ENCODE measurements at regions not wholly inside any gene's neighbourhood (a gene's known extent, or its start where the extent isn't known, plus 50 kb on each side); places are given as distances from the start of the nearest gene placed in this dataset.
"Not testable (repeated sequence)": the region's sequence is repeated elsewhere in the genome, so short reads cannot be mapped to it uniquely, and the experiment has no call there.

- Histone ChIP-seq H3K4me3 (ENCODE audit: control extremely low read depth in 1 of 5, extremely low read depth in 1 of 5, insufficient read depth in 1 of 5, low read depth in 2 of 5, low read length in 4 of 5) (no peak overlapping the region), H3K9me3 (ENCODE audit: control extremely low read depth in 1 of 3, control insufficient read depth in 2 of 3, insufficient read depth in 1 of 3, low read length in 2 of 3) (peaks cover 0 to 4% (median 3%) of the 10 kb centered on the region in 3 donors), H3K9ac (ENCODE audit: low read length) (no peak overlapping the region), H3K27ac (ENCODE audit: low read length in 2 of 2) (no peak overlapping the region), H3K4me1 (ENCODE audit: control insufficient read depth in 2 of 2, insufficient read depth in 2 of 2, low read length in 2 of 2) (no peaks in the 10 kb centered on the region), H3K4me2 (replicated peaks; ENCODE audit: low read depth, low read length, poor library complexity, severe bottlenecking) (no peak overlapping the region), H2AFZ (ENCODE audit: insufficient read depth, low read depth, low read length, poor library complexity, severe bottlenecking) (no peak overlapping the region), H3K27me3 (replicated peaks in 1 of 4; ENCODE audit: control extremely low read depth in 1 of 4, control insufficient read depth in 3 of 4, insufficient read depth in 4 of 4, low read length in 3 of 4) (no peaks in the 10 kb centered on the region), H3K36me3 (replicated peaks in 1 of 2; ENCODE audit: control extremely low read depth in 1 of 2, control insufficient read depth in 1 of 2, extremely low read depth in 1 of 2, insufficient read depth in 2 of 2, low read length in 1 of 2) (no peaks in the 10 kb centered on the region), H4K20me1 (ENCODE audit: control insufficient read depth, insufficient read depth, low read length, poor library complexity, severe bottlenecking) (no peaks in the 10 kb centered on the region), H3K79me2 (ENCODE audit: control insufficient read depth, insufficient read depth, low read length) (no peaks in the 10 kb centered on the region)
- DNase-seq (no peak), ATAC-seq (ENCODE audit: low read depth) (no peak)
- Mint-ChIP-seq H3K27me3 (no peaks in the 10 kb centered on the region), H3K27ac (no peak overlapping the region), H3K4me3 (no peak overlapping the region), H3K4me1 (no peaks in the 10 kb centered on the region), H3K9me3 (ENCODE audit: insufficient read depth) (peaks cover 12% of the 10 kb centered on the region)
- ChIA-PET POLR2A (no interaction called here), CTCF (no interaction called here)
- TF ChIP-seq EZH2 (IDR thresholded peaks at IDR 0.05; ENCODE audit: borderline replicate concordance, insufficient read depth, low read depth, low read length, poor library complexity, severe bottlenecking): no peak
- TF ChIP-seq CTCF (IDR thresholded peaks at IDR 0.05): no peak
- intact Hi-C loops (cut with micrococcal nuclease): no loop called here
- no CpG with 5 or more reads among the region's 1 CpG for WGBS (ENCODE audit: insufficient coverage)
Measured at GRCh38 chr5:163310997-163311396, 126.4 kb upstream of the CCNG1 start.

GRCh38 chr5:163312598-163312997 is 124.8 kb upstream of the CCNG1 start:
- Histone ChIP-seq H3K9ac (ENCODE audit: low read length) (no peak overlapping the region), H3K27ac (ENCODE audit: low read length in 2 of 2) (no peak overlapping the region), H3K79me2 (ENCODE audit: control insufficient read depth, insufficient read depth, low read length) (no peaks in the 10 kb centered on the region), H2AFZ (ENCODE audit: insufficient read depth, low read depth, low read length, poor library complexity, severe bottlenecking) (no peak overlapping the region), H3K4me1 (ENCODE audit: control insufficient read depth in 2 of 2, insufficient read depth in 2 of 2, low read length in 2 of 2) (no peaks in the 10 kb centered on the region), H3K36me3 (replicated peaks in 1 of 2; ENCODE audit: control extremely low read depth in 1 of 2, control insufficient read depth in 1 of 2, extremely low read depth in 1 of 2, insufficient read depth in 2 of 2, low read length in 1 of 2) (no peaks in the 10 kb centered on the region), H3K9me3 (ENCODE audit: control extremely low read depth in 1 of 3, control insufficient read depth in 2 of 3, insufficient read depth in 1 of 3, low read length in 2 of 3) (peaks cover 0 to 4% (median 3%) of the 10 kb centered on the region in 3 donors), H3K4me3 (ENCODE audit: control extremely low read depth in 1 of 5, extremely low read depth in 1 of 5, insufficient read depth in 1 of 5, low read depth in 2 of 5, low read length in 4 of 5) (no peak overlapping the region), H3K27me3 (replicated peaks in 1 of 4; ENCODE audit: control extremely low read depth in 1 of 4, control insufficient read depth in 3 of 4, insufficient read depth in 4 of 4, low read length in 3 of 4) (no peaks in the 10 kb centered on the region), H4K20me1 (ENCODE audit: control insufficient read depth, insufficient read depth, low read length, poor library complexity, severe bottlenecking) (no peaks in the 10 kb centered on the region), H3K4me2 (replicated peaks; ENCODE audit: low read depth, low read length, poor library complexity, severe bottlenecking) (no peak overlapping the region)
- H3K4me3 Mint-ChIP-seq: no peak overlapping the region
- DNase-seq: no peak
- no peak overlapping the region for H3K27ac Mint-ChIP-seq
- no peaks in the 10 kb centered on the region for H3K4me1 Mint-ChIP-seq
- H3K27me3 Mint-ChIP-seq: no peaks in the 10 kb centered on the region
- TF ChIP-seq CTCF (IDR thresholded peaks at IDR 0.05) (no peak), EZH2 (IDR thresholded peaks at IDR 0.05; ENCODE audit: borderline replicate concordance, insufficient read depth, low read depth, low read length, poor library complexity, severe bottlenecking) (no peak)
- no peak for ATAC-seq (ENCODE audit: low read depth)
- 60% methylated on average over 2 of the region's 2 CpGs for WGBS (ENCODE audit: insufficient coverage)
- H3K9me3 Mint-ChIP-seq (ENCODE audit: insufficient read depth): peaks cover 12% of the 10 kb centered on the region
- ChIA-PET CTCF (no interaction called here), POLR2A (no interaction called here)
- intact Hi-C loops (cut with micrococcal nuclease): no loop called here

- H3K36me3 ChIP-seq (replicated peaks in 1 of 2; ENCODE audit: control extremely low read depth in 1 of 2, control insufficient read depth in 1 of 2, extremely low read depth in 1 of 2, insufficient read depth in 2 of 2, low read length in 1 of 2); H3K9ac ChIP-seq (ENCODE audit: low read length); H3K4me1 Mint-ChIP-seq; H3K79me2 ChIP-seq (ENCODE audit: control insufficient read depth, insufficient read depth, low read length); H3K27ac ChIP-seq (ENCODE audit: low read length in 2 of 2); H3K4me2 ChIP-seq (replicated peaks; ENCODE audit: low read depth, low read length, poor library complexity, severe bottlenecking); H3K9me3 ChIP-seq (ENCODE audit: control extremely low read depth in 1 of 3, control insufficient read depth in 2 of 3, insufficient read depth in 1 of 3, low read length in 2 of 3); H3K27me3 ChIP-seq (replicated peaks in 1 of 4; ENCODE audit: control extremely low read depth in 1 of 4, control insufficient read depth in 3 of 4, insufficient read depth in 4 of 4, low read length in 3 of 4); H3K4me3 ChIP-seq (ENCODE audit: control extremely low read depth in 1 of 5, extremely low read depth in 1 of 5, insufficient read depth in 1 of 5, low read depth in 2 of 5, low read length in 4 of 5); H3K4me1 ChIP-seq (ENCODE audit: control insufficient read depth in 2 of 2, insufficient read depth in 2 of 2, low read length in 2 of 2); H3K27me3 Mint-ChIP-seq; H3K27ac Mint-ChIP-seq; H4K20me1 ChIP-seq (ENCODE audit: control insufficient read depth, insufficient read depth, low read length, poor library complexity, severe bottlenecking); intact Hi-C loops (cut with micrococcal nuclease); CTCF ChIA-PET; POLR2A ChIA-PET; H2AFZ ChIP-seq (ENCODE audit: insufficient read depth, low read depth, low read length, poor library complexity, severe bottlenecking); H3K4me3 Mint-ChIP-seq; DNase-seq; ATAC-seq (ENCODE audit: low read depth): not testable (repeated sequence)
- H3K9me3 Mint-ChIP-seq (ENCODE audit: insufficient read depth): peaks cover 12% of the 10 kb centered on the region
- WGBS (ENCODE audit: insufficient coverage): 93% methylated on average over 3 of the region's 7 CpGs
Measured at GRCh38 chr5:163313049-163313448, 124.3 kb upstream of the CCNG1 start.

Measured in B cell (primary cell).